ENCODE measurements at regions not wholly inside any gene's neighbourhood (a gene's known extent, or its start where the extent isn't known, plus 50 kb on each side); places are given as distances from the start of the nearest gene placed in this dataset.
"Not testable (repeated sequence)": the region's sequence is repeated elsewhere in the genome, so short reads cannot be mapped to it uniquely, and the experiment has no call there.

DNA sequence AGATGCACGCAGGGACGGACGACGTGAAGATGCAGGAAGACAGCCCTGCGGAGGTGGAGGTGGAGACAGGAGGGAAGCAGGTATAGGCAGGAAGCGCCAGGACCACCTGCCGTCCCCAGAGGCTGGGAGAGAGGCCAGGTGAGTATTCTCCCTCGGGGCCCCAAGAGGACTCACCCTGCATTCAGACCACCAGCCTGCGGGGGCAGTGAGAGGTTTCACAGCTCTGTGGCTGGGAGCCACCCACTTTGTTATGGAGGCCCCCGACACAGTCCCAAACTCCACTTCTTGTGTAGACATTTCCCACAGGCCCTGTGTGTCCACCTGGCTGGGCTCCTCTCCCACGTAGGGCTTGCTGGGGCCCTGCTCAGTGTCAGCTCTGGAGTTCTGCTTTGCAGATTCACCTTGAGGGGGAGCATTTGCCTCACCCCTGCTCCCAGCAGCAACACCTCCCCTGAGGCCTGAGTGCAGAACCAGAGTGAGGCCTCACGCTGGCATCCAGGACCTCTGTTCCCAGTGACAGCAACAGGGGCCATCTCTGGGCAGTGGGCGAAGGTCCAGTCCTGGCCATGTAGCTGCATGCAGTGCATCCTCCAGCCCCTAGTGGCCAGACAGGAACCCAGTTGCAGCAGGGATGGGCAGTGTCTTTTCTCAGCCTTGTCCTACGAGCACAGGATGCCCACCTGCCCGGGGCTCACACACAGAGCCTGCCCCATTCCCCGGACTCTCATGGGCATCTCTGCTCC, 119.4 kb upstream of the IQSEC1 start:
- DNase-seq = no peak

GRCh38 chr3:13191016-13191415, 117.8 kb upstream of the IQSEC1 start:
- no peak for DNase-seq

DNA sequence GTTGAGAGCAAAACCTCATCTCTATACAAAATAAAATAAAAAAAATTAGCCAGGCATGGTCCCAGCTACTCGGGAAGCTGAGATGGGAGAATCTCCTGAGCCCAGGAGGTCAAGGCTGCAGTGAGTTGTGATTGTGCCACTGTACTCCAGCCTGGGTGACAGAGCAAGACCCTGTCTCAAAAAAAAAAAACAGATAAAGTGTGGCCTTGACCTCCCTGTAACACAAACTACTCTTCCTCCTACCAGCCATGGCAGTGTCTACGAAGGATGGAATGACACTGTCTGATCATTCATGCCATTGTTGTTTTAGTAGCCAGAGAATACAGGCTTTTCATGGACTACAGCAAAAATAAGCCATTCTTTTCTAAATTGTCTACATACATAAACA, 117.1 kb upstream of the IQSEC1 start:
- DNase-seq = no peak

- no peak for DNase-seq
These were observed 116.6 kb upstream of the IQSEC1 start for GRCh38 chr3:13189639-13190377.

DNA sequence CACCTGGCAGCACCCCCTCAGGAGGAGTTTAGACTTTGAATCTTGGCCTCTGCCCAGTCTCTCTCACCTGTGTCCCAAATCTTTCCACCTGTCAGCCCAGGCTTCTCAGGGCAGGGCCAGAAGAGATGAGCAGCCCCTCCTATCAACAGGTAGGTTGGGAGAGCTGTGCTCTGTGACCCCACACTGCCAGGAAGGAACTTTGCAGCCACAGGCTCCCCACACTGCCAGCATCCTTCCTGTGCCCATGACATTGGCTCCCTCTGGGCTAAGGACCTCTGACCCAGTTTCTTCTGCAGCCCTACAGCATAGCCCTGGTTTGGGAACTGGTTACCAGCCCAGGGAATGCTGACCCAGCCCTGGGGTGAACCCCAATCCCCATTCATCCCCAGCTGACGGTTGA, 115.7 kb upstream of the IQSEC1 start:
- no peak for DNase-seq

DNA sequence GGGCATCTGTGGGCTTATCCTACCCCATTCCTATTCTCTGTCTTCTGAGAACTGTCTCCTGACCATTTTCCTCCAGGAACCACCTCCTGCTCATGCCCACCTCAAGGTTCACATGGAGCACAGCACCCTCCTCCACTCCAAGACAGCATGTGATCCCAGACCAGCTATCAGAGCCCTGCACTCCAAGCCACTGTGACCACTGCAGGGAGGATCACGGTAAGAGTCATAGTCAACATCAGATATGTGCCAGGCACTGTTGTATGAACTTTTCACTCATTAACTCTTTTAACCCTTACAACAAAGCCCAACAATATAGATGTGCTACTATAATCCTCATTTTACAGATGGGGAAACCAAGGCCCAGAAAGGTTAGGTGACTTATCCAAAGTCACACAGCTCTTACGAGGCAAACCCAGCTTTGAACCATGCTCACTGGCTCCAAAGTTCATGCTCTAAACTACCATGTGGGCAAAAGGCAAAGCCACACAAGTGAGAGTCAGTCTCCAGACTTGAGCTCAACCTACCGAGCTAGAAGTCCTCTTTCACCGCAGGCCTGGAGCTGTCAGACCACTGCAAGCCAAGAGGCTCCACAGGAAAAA, 115.1 kb upstream of the IQSEC1 start:
- no peak for DNase-seq

DNA sequence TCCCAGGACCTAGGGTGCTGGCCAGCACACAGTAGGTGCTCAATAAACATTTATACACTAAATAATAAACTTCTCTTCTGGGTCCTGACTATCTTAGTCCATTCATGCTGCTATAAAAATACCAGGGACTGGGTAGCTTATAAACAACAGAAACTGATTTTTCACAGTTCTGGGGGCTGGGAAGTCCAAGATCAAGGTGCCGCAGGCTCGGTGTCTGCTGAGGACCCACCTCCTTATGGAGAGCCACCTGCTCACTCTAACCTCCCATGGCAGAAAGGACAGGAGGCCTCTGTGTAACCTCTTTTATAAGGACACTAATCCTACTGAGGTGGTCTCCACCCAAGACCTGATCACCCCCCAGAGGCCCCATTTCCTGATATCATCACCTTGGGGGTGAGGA, 114.4 kb upstream of the IQSEC1 start:
- no peak for DNase-seq

DNA sequence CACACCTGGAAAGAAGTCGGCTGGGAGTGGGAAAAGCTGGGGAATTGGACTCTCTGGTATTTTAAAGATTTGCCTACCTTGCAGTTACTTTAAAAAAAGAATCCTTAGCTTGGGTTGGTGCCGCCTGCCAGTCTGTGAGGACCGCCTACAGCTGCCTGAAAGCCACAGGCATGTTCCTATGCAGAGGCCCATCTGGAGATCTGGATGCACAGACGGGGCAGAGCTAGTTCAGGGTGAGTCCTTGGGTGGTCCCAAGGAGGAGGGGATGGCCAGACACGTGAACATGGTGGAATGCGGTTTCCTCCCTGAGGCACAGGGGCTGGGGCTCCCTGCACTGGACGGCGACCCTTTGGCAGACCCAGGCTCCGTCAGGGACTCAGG, 113.2 kb upstream of the IQSEC1 start:
- no peak for DNase-seq

DNA sequence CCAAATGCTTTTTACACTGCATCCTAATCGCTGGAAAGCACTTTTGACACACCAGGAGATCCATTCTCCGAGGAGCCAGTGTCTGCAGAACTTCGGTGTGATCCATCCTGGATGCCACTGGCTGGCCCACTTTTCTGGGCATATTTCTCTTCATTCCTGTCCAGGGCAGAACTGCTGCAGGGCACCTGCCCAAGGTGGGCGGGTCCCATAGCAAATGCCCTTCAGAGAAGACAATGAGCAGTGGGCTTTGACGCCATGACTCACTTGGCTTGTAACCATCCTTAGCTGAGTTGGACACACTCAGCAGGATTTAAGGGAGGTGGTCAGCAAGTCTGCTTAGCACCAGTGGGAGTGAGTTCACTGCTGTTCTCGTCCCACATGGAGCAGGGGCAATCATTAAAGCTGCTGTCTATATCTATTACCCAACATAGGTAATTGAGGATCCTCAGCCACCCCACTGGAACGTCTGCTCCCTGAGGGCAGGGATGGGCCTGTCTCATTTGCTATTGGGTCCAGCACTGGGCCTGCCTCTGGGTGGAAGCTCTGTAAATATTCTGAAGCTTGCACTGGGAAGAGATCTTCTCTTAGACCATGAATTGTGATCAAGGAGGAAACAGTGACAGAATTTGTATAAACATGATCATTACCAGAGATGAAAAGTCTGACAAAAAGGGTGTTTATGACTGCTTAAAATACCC, 112.7 kb upstream of the IQSEC1 start:
- DNase-seq = no peak

- not testable (repeated sequence) for DNase-seq
These were observed 106.5 kb upstream of the IQSEC1 start for GRCh38 chr3:13179582-13180210.

GRCh38 chr3:13179181-13179580, 106.0 kb upstream of the IQSEC1 start:
- no peak for DNase-seq

DNA sequence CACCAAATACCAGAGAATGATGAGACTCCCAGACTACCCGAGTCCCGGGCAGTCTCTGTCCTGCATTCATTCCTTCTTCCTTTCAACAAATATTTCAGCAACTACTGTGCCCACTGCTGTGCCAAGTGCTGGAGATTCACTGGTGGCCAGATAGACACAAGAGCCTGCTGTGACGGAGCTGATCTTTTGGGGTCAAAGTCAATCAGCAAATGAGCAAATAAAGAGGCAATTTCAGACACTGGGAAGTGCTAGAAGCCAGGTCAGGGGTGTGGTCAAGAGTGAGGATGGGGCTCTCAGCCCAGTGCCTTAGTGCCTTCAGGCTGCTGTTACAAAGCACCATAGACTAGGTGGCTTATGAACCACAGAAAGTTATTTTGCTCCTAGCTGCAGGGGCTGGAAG, 104.9 kb upstream of the IQSEC1 start:
- no peak for DNase-seq

DNA sequence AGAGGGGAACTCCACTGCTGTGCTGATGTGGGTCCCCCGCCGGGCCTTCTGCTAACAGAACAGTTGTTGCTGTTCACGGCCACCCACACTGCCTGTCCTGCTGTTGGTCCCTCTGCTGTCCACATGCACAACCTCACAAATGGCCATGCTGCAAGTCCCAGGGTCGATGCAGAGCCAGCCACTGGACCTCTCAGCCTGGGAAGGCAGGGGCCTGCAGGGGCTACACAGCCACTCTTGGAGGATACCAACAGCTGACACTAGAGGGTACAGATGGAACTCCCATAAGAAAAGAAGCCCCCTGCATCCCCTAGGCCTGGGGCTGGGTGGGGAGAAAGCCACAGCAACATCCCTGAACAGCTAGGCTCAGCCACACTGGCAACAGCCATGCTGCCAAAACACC, 104.4 kb upstream of the IQSEC1 start:
- DNase-seq = no peak

DNA sequence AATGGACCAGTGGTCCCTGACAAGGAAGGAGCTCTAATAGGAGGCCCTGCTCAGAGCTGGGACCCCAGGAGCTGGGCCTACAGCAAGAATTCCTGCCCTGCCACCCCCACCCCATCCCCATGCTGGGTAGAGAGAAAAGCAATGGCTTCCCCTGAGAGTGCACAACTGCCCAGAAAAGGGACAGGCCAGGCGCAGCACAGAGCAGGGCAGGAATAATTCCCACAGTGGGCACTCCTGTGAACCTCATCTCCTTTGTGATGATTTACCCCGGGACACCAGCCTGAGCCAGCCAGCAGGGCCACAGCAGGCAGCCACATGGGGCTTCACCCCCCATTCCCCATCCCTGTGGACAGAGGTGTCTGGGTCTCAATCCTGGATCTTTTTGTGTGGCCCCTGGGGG, 104.0 kb upstream of the IQSEC1 start:
- no peak for DNase-seq

DNA sequence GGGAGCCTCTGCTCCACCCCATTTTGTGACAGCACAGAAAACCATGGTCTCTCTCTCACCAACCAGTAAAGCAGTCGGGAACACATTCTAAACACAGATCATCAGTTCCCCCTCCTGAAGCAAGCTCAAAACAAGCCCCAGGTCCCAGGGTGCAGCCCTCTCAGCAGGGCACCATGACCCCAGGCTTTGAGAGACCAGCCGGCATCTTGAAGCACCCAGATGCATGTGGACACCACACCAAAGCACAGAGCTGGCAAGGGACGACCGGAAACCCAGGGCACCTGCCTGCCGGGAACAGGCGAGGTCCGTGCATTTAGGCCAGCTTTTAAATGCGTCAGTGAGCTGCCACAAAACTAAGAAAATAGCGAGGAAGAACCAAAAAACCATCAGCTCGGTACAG, 103.2 kb upstream of the IQSEC1 start:
- no peak for DNase-seq

DNA sequence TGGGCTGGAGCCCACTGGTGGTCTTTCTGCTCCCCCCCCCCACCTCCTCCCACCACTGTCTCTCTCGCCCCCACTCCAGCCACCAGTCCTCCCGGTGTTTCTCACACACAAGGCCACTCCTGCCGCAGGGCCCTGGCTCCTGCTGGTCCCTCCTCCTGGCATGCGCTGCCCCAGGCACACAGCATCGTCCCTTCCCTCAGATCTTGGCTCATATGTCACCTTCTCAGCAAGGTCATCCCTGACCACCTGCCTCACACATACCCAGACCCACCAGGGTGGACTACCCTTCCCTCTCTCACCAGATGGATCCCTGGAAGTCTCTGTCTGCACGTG, 101.5 kb upstream of the IQSEC1 start:
- DNase-seq = no peak

DNA sequence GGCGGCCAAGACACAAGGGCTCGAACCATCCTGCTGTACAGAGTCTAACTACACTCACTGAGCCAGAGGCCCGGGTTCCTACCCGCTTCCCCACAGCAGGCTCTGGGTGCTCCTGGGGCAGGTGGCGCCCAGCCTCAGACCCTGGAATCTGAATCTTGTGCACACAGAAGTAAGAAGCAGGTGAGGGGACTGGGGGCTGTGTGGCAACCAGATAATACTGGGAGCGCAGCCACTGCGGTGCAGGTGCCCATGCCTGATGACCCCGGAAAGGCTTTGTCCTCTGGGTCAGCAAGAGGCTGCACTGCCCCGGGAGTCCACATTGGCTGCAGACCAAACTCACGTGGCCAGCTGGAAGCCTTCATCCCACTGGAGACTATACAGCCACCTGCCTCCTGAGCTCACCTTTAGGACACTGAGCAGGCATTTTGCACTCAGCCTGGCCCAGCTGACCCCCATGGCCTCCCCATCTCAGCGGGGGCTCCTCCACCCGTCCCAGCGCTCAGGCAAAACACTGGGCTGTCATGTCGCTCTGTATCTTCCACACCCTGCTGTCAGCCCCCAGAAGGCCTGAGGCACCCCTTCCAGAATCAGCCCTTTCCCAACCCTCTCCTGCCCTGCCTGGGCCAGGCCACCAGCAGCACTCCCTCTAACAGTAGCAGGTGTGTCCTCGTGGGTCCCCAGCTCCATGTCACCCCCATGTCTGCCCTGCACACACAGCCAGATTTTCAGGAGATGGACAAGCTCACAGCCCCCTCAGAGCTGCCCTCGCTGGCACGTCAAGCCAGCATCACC, 101.0 kb upstream of the IQSEC1 start:
- no peak for DNase-seq

- no peak for DNase-seq
These were observed 100.0 kb upstream of the IQSEC1 start for GRCh38 chr3:13173186-13173585.

- DNase-seq = no peak
These were observed 99.4 kb upstream of the IQSEC1 start for GRCh38 chr3:13172644-13173013.

DNA sequence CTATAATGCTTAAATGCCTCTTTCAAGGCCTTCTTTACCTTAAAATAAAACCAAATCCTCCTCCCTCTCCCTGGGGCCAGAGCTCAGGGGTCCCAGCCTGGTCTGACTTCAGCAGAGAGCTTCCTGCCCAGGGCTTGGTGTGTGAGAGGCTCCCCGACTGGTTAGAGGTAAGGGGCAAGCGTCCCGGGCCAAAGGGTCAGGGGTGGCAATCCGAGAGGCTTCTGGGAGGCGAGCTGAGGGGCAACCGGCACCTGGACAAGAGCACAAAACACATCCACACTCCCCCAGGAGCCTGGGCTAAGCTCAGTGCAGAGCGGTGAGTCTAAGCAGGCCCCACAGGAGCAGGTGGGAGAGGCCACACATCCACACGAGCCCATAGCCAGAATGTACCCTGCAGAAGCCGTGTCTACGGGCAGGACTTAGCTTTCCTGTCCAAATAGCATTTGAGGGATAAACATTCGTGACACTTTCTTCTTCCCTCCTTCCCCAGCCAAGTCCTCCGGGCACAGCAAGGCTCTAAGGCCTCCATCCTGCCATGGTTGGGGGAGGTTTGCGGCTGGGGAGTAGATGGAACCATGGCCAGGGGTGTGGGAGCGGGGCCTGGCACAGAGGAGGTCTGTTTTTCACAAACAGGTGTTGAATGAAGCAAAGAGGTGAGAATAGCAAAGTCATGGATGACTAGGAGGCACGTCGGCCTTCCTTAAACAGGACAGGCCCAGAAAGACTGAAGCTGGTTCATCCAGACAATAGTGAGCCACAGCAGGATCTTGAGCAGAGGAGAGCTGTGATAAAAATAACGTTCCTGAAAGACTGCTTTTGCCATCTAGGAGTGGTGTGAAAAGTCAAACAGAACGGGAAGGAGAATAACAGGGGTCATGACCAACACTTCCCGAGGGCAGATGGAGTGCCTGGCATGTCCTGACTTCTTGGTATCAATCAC, 98.7 kb upstream of the IQSEC1 start:
- DNase-seq = no peak

DNA sequence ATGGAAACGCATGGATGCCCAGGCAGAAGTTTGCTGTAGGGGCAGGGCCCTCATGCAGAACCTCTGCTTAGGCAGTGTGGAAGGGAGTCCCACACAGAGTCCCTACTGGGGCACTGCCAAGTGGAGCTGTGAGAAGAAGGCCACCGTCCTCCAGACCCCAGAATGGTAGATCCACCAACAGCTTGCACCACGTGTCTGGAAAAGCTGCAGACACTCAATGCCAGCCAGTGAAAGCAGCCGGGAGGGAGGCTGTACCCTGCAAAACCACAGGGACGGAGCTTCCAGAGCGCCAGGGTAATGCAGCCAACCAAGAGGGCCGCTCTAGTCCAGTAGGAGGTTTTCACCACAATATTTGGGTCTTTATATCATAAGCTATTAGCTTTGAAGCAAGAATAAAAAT, 97.1 kb upstream of the IQSEC1 start:
- DNase-seq = no peak

Measured in DMS79 (cell line).